Hypothalamus (tissue), 51 donors: ENCODE measurements at regions not wholly inside any gene's neighbourhood (a gene's known extent, or its start where the extent isn't known, plus 50 kb on each side); places are given as distances from the start of the nearest gene placed in this dataset.

ENCODE experiments used
- DNase-seq, 51 donors: peaks; one replicate each; lab custom pipeline; 2025; lab: John Stamatoyannopoulos, UW

DNA sequence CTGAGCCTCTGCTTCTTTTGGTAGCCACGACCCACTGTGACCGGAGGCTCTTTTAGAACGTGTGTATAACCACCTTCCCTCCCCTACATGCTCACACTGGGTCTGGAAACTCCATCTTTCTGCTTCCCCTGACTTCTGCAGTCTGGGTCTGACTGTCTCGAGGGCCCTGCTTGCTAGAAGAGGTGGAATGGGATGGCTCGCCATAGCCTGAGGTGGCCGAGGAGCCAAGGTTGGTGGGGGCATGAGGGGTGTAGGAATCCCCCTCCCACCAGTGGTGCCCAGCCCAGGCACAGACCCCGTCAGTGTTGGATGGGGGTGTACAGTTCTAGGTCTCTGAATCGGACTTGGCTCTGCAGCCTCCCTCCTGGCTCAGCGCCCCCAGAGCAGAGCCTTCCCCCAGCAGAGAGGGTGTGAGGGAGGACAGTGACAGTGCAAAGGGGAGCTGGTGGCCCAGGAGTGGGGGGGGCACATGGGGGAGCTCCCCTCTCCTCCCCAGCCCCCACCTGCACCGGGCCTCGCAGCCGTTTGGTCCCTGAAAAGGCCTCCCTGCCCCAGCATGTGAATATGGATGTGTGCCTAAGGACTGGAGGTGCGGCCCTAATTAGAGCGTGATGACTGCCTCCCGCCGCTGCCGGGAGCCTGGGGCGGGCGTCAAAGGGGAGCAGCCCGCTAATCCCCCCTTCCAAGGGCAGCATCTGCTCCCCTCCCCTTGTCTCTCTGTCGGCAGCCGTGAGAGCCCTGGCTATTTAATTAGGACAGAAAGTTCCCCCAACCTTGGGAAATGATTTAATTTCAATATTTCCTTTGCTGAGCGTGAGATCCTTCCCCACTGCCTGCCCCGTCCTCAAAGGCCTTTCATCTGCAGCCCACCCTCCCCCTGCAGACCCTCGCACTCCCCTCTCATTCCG lies 196.2 kb upstream of the C14orf180 start:
- no peak for DNase-seq

DNA sequence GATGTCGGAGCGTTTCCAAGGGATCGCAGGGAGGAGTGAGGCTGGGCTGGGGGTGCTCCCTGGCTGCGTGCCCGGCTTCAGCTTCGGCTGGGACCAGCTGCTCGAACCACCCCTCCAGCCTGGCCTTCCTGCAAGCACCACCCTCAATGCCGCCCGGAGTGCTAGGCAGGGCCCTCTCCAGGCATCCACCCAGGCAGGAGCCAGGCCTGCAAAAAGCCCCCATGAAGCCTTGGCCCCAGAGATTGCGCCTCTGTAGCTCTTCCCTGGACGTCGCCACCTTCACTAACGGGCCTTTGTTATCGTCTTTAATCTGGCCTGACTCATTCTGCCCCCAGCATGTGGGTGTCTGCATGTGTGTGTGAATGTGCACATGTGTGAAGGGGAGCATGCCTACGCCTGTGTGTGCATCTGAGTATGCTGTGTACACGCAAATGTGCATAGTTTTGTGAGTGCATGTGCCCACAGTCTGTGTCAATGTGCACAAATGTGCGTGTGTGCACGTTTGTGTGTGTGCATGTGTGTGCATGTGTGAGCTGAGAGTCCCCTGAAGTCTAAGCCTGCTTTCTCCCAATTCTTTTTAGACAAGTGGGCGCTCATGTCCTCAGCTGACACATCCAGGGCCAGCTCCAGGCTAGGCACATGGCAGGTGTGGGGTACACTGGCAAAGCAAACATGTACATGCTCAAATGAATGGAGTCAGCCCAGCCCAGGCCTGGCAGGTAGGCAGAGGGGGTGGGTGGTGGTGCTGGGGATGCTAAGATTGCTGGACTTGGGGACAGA lies 195.4 kb upstream of the C14orf180 start:
- no peak for DNase-seq

DNA sequence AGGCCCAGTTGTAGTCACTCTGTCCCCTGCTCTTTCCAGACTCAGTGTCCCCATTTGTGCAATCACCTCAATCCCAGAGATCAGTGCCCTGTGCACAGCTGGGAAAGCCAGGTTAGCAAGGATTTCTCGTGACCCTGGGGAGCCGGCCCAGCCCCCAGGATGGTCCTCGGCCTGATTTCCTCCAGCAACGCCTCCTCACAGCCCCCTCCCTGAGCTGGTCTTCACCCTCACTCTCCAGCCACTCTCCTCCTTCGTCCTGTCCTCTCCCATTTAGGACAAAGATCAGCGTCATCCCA lies 194.8 kb upstream of the C14orf180 start:
- DNase-seq: no peak

DNA sequence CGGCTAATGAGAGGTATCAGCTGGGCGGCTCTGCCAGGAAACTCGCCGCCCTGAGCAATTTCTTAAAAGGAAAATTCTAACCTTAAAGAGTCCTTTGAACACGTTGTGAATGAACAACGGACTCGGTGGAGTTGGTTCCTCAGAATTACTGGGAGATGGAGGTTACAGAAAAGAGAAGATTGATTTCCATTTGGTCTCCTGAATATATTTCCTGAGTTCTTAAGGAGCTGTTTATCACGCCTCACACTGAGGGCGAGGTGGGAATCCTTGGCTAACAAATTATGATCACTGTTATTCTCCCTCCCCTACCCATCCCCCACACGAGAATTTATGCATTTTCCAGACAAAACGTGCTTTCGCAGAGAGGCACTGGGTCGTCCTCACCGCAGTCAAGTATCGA lies 194.5 kb upstream of the C14orf180 start:
- no peak for DNase-seq

DNA sequence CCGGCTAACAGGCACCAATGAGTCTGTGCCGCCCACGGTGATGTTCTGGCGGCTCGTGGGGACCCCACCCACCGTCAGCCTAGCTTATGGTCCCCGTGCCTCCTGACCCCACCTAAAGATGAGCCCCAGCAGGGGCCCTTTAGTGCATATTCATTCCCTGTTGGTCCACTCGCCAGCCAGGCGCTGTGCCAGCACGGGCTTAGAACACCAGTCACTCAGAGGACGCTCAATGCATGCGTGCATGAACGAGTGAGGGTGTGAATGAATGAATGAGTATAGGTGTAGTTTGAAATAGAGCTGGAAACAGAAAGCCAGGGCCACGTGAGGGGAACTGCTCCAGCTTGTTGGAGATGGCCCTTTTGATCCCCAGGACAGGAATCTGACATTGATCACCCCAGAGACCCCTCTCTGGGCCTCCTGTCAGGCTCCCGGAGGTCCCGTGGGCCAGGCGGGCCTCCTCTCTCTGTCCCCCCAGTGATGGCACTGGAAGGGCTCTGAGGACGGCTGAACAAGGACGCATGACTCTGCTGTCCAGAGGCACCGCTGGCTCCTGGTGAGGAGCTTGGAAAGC lies 193.9 kb upstream of the C14orf180 start:
- no peak for DNase-seq

DNA sequence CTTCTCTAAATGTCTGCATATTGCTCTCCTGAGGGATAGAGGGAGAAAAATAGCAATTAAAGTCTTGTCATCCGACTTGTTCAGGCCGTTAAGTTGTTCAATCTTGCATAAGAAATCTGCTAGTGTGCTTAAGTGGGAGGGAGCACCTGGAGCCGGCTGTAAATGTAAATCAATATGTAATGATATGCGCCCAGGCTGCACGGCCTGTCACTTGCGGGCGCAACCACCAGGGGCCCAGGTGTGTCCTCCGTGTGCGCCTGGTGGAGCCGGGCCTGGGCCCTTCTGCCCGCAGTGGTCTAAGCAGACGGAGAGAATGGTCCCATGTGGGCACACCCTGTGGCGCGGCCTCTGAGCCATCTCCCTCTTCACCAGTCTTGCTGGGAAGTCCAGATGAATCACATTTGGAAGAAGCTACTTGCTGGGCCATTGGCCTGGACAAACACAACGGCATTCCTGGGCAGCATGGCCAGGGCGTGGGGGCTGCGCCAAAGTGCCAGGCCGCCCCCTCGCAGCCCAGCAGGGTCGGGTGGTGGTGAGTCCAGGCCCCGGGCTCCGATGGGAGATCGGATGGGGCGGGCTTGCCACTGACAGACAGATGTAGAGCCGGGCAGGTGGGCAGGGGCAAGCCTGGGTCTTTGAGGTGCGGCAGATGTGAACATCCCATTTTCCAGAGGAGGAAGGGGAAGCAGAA lies 193.3 kb upstream of the C14orf180 start:
- DNase-seq: no peak

DNA sequence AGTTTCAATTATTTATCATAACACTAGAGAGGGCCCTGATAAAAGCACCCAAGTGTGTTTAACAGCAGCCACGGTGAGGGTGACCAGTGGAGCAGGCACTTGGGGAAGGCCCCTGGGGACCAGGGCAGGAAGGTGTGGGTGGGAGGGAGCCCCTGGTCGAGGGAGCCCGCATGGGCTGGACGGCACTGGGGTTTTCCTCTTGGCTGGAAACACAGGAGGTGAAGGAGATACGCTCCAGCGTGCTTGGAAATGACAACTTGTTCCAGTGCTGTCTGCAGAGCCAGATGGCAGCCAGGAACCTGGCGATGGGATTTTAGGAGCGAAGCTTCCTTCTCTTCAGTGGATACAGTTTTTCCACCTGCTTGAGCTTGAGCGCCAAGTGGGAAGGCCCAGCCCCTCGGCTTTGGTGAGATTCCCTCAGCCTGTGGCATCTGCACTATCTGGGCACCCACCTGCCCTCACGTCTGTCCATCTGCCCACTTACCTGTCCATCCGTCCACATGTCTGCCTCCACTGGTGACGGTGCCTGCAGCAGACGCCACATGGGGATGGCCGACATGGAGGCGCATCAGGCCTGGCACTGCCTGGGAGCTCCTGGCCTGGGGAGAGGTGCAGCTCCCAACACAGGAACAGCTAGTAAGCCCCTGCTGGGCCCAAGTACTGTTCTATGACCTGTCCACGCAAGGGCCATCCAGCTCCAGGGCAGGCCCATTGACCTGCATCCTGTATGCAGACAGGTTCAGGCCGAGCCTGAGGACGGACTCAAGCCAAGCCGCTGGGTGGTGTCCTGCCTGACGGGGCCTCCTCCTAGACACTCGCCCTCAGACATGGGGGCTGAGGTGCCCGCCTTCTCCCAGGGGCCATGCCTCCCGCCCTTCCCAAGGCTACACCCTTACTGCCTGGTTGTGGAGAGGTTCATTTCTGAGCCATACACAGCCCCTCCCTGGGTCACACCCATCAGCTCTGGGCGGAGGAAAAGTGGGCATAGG lies 192.2 kb upstream of the C14orf180 start:
- no peak for DNase-seq

DNA sequence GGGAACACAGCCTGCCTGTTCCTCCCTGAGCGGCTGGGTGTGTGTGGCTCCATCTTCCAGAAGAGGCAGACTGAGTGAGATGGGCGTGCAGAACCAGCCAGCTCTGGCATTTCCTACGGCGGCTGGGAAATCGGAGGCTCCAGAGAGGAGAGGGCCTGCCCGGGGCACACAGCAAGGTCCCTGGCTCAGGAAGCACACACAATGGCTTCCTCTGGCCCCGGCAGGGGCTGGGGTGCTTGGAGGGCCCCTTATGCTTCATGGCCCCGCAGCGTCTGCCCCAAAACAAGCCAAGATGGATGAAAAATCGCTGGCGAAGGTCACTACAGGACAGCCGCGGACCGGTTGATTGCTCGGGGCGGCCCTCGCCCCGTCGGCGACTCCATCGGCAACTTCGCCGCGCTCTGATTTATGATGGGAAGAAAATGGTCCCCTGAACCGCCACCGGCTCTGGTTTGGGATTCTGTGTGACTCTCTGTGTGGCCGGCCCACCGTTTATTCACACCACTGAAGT lies 191.5 kb upstream of the C14orf180 start:
- DNase-seq: no peak

DNA sequence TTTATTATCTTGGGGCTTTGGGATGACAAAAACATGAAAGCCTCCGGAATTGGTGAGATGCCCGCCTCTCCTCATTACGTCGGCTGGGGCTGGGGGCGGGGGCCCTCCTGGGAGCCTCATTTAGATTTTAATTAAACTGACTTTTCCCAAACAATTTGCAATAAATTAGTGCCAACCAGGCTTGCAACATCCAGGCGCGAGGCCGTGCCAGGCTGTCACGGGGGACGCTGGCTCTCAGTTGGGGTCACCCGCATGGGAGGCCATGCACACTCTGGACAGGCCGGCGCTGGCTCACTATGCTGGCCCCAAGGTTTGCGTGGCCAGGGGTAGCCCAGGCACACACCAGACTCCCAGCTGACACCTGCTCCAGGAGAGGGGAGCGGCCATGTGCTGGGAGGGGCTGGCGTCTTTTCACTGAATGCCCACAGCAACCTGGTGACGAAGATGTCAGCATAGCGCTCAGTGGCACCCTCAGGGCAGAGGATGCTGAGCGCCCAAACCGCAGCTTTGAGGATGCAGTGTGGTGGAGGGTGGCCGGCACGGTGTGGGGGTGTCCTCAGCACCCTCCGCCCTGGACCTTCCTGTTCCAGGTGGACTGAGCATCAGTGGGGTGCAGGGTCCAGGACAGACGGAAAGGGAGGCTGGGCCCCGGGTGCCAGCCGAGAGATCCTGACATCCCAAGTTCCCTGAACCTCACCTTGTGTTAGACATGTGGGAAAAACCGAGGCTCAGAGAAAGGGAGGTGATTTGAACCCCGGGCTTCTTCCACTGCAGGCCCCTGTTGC lies 190.8 kb upstream of the C14orf180 start:
- no peak for DNase-seq

DNA sequence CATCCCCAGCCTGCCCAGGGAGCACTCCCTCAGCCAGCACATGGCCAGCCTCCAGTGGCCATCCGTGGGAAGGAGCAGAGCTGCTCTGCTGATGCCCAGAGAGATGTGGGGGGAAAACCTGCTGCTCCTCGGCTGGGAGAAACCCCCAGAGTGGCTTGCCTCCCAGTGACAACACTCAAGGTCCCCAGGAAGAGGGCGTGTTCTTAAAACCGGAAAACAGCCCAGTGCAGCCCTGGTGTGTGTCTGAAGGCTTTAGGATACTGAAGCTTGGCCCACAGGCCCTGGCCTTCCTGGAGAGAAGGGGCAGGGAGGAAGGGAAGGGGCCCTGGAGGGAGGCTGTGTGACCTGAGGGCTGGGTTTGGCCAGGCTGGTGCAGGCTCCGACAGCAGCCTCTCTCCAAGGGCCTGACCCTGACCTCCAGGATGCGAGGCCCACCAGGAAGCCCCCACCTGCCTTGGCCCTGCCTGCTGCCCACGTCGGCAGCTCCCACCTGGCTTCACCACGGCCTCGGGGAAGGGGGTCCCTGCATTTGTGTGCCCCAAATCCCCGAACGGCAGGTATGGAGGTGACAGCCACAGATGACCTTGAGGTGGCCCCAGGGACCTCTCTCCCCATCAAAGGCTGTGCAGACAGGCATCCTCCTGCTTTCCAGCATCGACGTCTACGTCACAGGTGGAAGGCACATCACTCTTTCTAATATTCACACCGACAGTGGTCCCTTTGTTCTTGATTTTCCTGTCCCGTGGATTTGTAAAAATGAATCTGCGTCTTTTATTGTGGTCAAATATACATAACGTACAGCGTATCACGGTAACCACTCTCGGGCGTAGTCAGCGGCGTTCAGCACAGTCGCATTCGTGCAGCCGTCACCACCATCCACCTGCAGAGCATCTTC lies 190.0 kb upstream of the C14orf180 start:
- DNase-seq: no peak

DNA sequence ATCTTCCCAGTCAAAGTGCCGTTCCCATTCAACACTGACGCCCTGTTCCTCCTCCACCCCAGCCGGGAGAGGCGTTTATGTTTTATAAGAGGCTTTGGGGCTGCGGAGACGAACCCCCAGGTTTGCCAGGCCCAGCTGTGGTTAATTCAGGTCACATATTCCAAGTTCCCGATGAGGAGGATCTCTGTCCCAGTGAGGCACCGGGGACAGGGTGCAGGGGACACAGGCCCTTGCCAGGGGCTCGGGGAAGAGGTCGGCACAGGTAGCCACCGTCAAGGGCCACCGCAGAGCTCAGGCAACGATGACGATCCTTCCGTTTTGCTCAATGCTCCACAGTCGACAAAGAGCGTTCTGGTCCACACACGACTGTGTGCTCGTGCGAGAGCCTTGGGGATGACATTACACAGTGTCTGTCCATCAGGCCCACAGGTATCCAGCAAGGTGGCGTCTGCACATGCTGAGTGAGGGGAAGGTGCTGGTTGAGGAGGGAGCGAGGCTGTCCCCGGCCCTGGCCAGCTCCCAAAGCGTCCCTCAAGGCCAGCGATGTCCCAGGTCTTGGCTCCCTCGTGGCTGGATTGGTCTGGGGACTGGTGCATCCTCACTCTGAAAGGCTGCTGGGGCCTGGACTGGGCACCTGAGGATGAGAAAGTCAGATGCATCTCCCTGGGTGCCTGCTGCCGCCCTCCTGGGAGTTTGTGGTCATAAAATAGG lies 189.2 kb upstream of the C14orf180 start:
- no peak for DNase-seq

DNA sequence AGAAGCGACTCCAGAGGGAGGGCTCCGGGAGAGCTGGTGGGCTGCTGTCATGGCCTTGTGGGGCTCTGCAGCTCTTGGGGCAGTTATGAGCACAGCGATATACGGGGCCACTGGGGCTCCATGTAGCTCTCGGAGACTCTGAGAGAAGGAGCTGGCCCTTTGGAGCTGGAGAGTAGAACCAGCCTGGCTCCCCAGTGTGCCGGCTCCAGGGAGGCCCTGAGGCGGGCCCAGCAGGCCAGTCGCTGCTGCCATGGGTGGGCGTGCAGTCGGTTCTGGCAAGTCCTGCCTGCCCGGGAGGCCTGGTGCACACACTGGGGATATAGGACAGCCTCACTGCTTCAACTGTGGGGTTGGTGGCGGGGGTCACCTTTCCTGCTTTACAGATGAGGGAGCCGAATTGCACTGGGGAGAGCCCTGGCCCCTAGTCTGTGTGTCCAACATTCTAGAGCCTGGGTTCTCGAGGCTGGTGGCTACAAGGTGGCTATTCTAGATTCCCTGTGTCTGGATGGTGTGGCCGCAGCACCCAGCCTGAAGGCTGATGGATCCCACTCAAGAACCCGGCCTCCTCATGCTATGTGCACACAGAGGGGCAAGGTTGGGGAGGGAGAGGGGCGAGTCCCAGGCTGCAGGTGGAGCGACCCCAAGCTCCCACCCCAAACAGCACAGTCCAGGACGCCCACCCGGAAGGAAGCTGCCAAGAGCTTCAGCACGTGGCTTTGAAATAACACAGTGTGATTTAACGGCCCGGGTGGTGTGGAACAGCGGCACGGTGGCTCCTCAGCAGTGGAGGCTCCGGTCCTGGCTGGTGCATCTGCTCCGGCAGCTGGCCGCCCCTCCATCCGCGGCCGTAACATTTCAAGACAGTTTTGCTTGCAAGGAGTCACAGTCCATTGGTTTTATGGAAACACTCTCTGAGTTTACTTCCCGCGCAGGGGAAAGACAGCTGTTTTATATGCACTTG lies 188.3 kb upstream of the C14orf180 start:
- DNase-seq: no peak

DNA sequence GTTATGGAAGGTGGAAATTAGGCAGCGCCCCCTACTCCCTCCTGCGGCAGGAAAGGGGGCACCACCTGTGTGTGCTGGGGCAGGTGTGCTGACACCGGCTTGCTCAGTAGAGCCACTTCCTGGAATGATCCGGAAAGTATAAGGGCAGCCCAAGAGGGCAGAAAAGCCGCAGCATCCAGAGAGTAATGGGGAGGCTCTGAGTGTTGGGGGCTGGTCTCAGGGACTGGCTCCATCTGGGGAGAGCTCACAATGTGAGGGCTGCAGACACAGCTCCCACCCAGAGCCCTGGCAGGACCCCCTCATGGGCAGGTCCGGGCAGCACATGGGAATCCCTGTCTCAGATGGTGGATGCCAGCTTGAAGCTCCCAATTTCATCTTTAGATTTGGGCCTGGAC lies 187.6 kb upstream of the C14orf180 start:
- no peak for DNase-seq

DNA sequence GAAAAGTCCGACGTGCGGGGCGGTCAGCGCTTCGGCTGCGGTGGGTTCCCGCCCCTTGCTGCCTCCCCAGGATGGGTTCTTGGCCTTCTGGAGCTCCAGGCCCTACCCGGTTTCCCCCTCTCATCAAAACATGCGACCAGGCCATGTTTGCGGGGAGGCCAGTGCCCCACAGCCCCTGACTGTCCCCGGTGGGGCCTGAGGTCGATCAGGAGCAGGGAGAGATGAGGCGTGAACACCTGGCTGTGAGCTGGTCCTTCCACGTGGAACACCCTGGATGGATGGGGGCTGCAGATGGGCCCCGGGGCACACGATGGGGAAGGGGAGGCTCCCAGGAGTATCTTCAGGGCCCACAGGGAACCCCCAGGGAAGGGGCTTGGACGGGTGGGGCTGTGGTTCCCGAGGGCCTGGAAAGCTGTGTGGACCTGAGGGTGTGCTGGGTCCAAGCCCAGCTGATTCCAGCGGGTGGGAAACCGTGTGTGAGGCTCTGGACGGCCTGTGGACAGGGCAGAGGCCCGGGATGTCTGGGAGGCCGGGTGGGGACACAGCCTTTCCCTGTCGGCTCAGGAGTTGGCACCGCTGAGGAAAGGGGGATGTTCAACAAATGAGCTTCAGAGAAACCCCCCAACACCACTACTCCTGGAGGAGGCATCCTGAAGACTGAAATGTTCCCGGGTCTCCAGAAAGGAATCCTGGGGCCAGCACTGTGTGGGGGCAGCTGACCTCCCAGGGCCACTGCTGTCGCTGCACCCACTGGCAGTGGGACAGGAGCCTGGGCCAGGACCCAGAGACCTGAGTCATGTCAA lies 187.0 kb upstream of the C14orf180 start:
- DNase-seq: no peak

DNA sequence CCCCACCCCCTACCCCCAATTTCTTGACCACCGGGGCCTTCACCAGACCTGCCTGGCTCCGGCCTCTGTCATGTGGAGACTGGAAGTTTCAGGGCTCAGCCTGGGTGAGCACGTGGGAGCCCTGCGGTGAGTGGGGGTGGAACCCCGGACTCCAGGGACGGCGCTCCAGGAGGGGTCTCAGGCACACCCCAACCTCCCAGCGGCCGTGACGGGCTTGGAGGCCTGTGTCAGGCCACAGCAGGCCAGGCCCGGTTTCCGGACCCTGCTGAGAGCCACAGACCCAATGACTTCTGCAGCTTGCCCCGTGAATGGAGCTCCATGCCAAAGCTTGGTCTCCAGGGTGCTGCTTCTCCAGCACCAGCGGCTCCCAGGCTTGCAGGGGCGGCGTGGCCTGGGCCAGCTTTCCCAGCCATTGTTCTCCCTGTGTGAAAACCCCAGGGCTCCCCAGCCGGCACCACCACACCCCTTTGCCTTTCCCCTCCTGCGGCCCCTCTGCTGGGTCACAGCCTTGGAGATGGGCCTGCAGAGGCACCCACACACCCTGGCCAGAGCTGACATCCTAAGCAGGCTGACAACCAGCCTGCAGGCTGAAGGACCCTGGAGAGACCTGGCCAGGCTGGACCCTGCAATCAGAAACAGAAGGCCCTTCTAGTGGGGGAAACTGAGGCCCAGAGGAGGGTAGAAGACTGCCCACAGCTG lies 186.2 kb upstream of the C14orf180 start:
- DNase-seq: no peak
